ENCODE measurements at regions not wholly inside any gene's neighbourhood (a gene's known extent, or its start where the extent isn't known, plus 50 kb on each side); places are given as distances from the start of the nearest gene placed in this dataset.

GRCh38 chr16:59305850-59306249 is 571.7 kb upstream of the GOT2 start:
- H3K4me1 ChIP-seq (replicated peaks in 1 of 2): peaks cover under 1 to 6% of the 10 kb centered on the region in 2 donors
- in situ Hi-C loops (cut with MboI; ENCODE audit: low pct_unique_long_range_greater_than_20kb in 2 of 9, low sequenced_read_pairs in 9 of 9, unreplicated experiment in 9 of 9): no loop called here
- no peak overlapping the region for H3K27ac ChIP-seq
- no peak for ATAC-seq (replicated peaks in 6 of 8)
- 9 to 96% (median 73%) methylated on average over 2 to 4 of the region's 4 CpGs; no CpG with 5 or more reads in 1 of the 10 experiments for WGBS, 10 experiments
- no peak overlapping the region for H3K4me3 ChIP-seq

- ATAC-seq (replicated peaks in 6 of 8): no peak
- peaks cover 14 to 25% of the 10 kb centered on the region in 2 donors for H3K4me1 ChIP-seq (replicated peaks in 1 of 2)
- no peak overlapping the region for H3K4me3 ChIP-seq
- WGBS, 10 experiments: 4 to 100% (median 60%) methylated on average over 2 to 5 of the region's 5 CpGs; no CpG with 5 or more reads in 4 of the 10 experiments
- no peak overlapping the region for H3K27ac ChIP-seq
- in situ Hi-C loops (cut with MboI; ENCODE audit: low pct_unique_long_range_greater_than_20kb in 2 of 9, low sequenced_read_pairs in 9 of 9, unreplicated experiment in 9 of 9): no loop called here
Observed at GRCh38 chr16:59296888-59297287, 562.8 kb upstream of the GOT2 start.

- peak in 6 of 8 experiments; percentile 50 to 91 (median 74) for ATAC-seq (replicated peaks in 6 of 8)
- in situ Hi-C loops (cut with MboI; ENCODE audit: low pct_unique_long_range_greater_than_20kb in 2 of 9, low sequenced_read_pairs in 9 of 9, unreplicated experiment in 9 of 9): no loop called here
- 6 to 94% (median 39%) methylated on average over 2 to 5 of the region's 5 CpGs; no CpG with 5 or more reads in 1 of the 10 experiments for WGBS, 10 experiments
- H3K27ac ChIP-seq: no peak overlapping the region
- H3K4me1 ChIP-seq (replicated peaks in 1 of 2): peaks cover 14 to 23% of the 10 kb centered on the region in 2 donors
- H3K4me3 ChIP-seq: no peak overlapping the region
Observed at GRCh38 chr16:59295993-59296736, 562.0 kb upstream of the GOT2 start.

GRCh38 chr16:59295474-59295873 is 561.4 kb upstream of the GOT2 start:
- peaks cover 10 to 16% of the 10 kb centered on the region in 2 donors for H3K4me1 ChIP-seq (replicated peaks in 1 of 2)
- no peak overlapping the region for H3K27ac ChIP-seq
- no peak overlapping the region for H3K4me3 ChIP-seq
- in situ Hi-C loops (cut with MboI; ENCODE audit: low pct_unique_long_range_greater_than_20kb in 2 of 9, low sequenced_read_pairs in 9 of 9, unreplicated experiment in 9 of 9): no loop called here
- ATAC-seq (replicated peaks in 6 of 8): no peak

GRCh38 chr16:59290718-59291117 is 556.6 kb upstream of the GOT2 start:
- in situ Hi-C loops (cut with MboI; ENCODE audit: low pct_unique_long_range_greater_than_20kb in 2 of 9, low sequenced_read_pairs in 9 of 9, unreplicated experiment in 9 of 9): no loop called here
- no peak for ATAC-seq (replicated peaks in 6 of 8)
- WGBS, 10 experiments: 3 to 100% (median 73%) methylated on average over 1 to 3 of the region's 3 CpGs; no CpG with 5 or more reads in 1 of the 10 experiments
- Histone ChIP-seq H3K4me3 (no peak overlapping the region), H3K4me1 (replicated peaks in 1 of 2) (peaks cover under 1 to 2% of the 10 kb centered on the region in 2 donors), H3K27ac (no peak overlapping the region)

- no peak for ATAC-seq (replicated peaks in 6 of 8)
- Histone ChIP-seq H3K27ac (no peak overlapping the region), H3K4me1 (replicated peaks in 1 of 2) (no peaks in the 10 kb centered on the region), H3K4me3 (no peak overlapping the region)
- 6 to 89% (median 74%) methylated on average over 2 to 3 of the region's 3 CpGs; no CpG with 5 or more reads in 1 of the 10 experiments for WGBS, 10 experiments
- in situ Hi-C loops (cut with MboI; ENCODE audit: low pct_unique_long_range_greater_than_20kb in 2 of 9, low sequenced_read_pairs in 9 of 9, unreplicated experiment in 9 of 9): no loop called here
Observed at GRCh38 chr16:59289151-59289550, 555.0 kb upstream of the GOT2 start.

GRCh38 chr16:59274141-59274540 is 540.0 kb upstream of the GOT2 start:
- Histone ChIP-seq H3K4me1 (replicated peaks in 1 of 2) (no peaks in the 10 kb centered on the region), H3K4me3 (no peak overlapping the region), H3K27ac (no peak overlapping the region)
- in situ Hi-C loops (cut with MboI; ENCODE audit: low pct_unique_long_range_greater_than_20kb in 2 of 9, low sequenced_read_pairs in 9 of 9, unreplicated experiment in 9 of 9): no loop called here
- WGBS, 10 experiments: 0 to 75% (median 62%) methylated on average over 1 to 3 of the region's 3 CpGs; no CpG with 5 or more reads in 1 of the 10 experiments
- ATAC-seq (replicated peaks in 6 of 8): no peak

GRCh38 chr16:59263955-59264354 is 529.8 kb upstream of the GOT2 start:
- in situ Hi-C loops (cut with MboI; ENCODE audit: low pct_unique_long_range_greater_than_20kb in 2 of 9, low sequenced_read_pairs in 9 of 9, unreplicated experiment in 9 of 9): no loop called here
- Histone ChIP-seq H3K4me3 (no peak overlapping the region), H3K4me1 (replicated peaks in 1 of 2) (no peaks in the 10 kb centered on the region), H3K27ac (no peak overlapping the region)
- no peak for ATAC-seq (replicated peaks in 6 of 8)
- WGBS, 10 experiments: 20 to 100% (median 94%) methylated on average over 1 to 4 of the region's 4 CpGs; no CpG with 5 or more reads in 1 of the 10 experiments

- 29 to 82% (median 60%) methylated on average over 1 to 3 of the region's 4 CpGs; no CpG with 5 or more reads in 3 of the 10 experiments for WGBS, 10 experiments
- Histone ChIP-seq H3K4me3 (no peak overlapping the region), H3K4me1 (replicated peaks in 1 of 2) (no peaks in the 10 kb centered on the region), H3K27ac (no peak overlapping the region)
- ATAC-seq (replicated peaks in 6 of 8): no peak
- in situ Hi-C loops (cut with MboI; ENCODE audit: low pct_unique_long_range_greater_than_20kb in 2 of 9, low sequenced_read_pairs in 9 of 9, unreplicated experiment in 9 of 9): no loop called here
Observed at GRCh38 chr16:59260892-59261291, 526.8 kb upstream of the GOT2 start.

GRCh38 chr16:59259950-59260319 is 525.8 kb upstream of the GOT2 start:
- no peaks in the 10 kb centered on the region for H3K4me1 ChIP-seq (replicated peaks in 1 of 2)
- H3K27ac ChIP-seq: no peak overlapping the region
- ATAC-seq (replicated peaks in 6 of 8): peak in 2 of 8 experiments; percentile 63 to 92
- in situ Hi-C loops (cut with MboI; ENCODE audit: low pct_unique_long_range_greater_than_20kb in 2 of 9, low sequenced_read_pairs in 9 of 9, unreplicated experiment in 9 of 9): no loop called here
- H3K4me3 ChIP-seq: no peak overlapping the region

- Histone ChIP-seq H3K4me3 (no peak overlapping the region), H3K27ac (no peak overlapping the region), H3K4me1 (replicated peaks in 1 of 2) (no peaks in the 10 kb centered on the region)
- peak in 2 of 8 experiments; percentile 21 to 82 for ATAC-seq (replicated peaks in 6 of 8)
- in situ Hi-C loops (cut with MboI; ENCODE audit: low pct_unique_long_range_greater_than_20kb in 2 of 9, low sequenced_read_pairs in 9 of 9, unreplicated experiment in 9 of 9): no loop called here
- WGBS, 10 experiments: 10 to 95% (median 91%) methylated on average over 3 to 14 of the region's 18 CpGs
Observed at GRCh38 chr16:59259074-59259949, 525.2 kb upstream of the GOT2 start.

GRCh38 chr16:59252317-59252716 is 518.2 kb upstream of the GOT2 start:
- no peak for ATAC-seq (replicated peaks in 6 of 8)
- peaks cover 0 to 6% of the 10 kb centered on the region in 2 donors for H3K4me1 ChIP-seq (replicated peaks in 1 of 2)
- WGBS, 10 experiments: 20 to 100% (median 76%) methylated on average over 1 to 3 of the region's 3 CpGs; no CpG with 5 or more reads in 4 of the 10 experiments
- no peak overlapping the region for H3K4me3 ChIP-seq
- H3K27ac ChIP-seq: no peak overlapping the region
- in situ Hi-C loops (cut with MboI; ENCODE audit: low pct_unique_long_range_greater_than_20kb in 2 of 9, low sequenced_read_pairs in 9 of 9, unreplicated experiment in 9 of 9): no loop called here

- peak in 7 of 8 experiments; percentile 17 to 69 (median 50) for ATAC-seq (replicated peaks in 6 of 8)
Observed at GRCh38 chr16:59249011-59249410, 514.9 kb upstream of the GOT2 start.

More at GRCh38 chr16:59249011-59249410, 514.9 kb upstream of the GOT2 start:
- Histone ChIP-seq H3K4me1 (replicated peaks in 1 of 2) (peaks cover 0 to 6% of the 10 kb centered on the region in 2 donors), H3K27ac (no peak overlapping the region), H3K4me3 (no peak overlapping the region)
- 0 to 80% (median 20%) methylated on average over 1 to 4 of the region's 4 CpGs; no CpG with 5 or more reads in 3 of the 10 experiments for WGBS, 10 experiments
- in situ Hi-C loops (cut with MboI; ENCODE audit: low pct_unique_long_range_greater_than_20kb in 2 of 9, low sequenced_read_pairs in 9 of 9, unreplicated experiment in 9 of 9): no loop called here
